ENCODE measurements at regions not wholly inside any gene's neighbourhood (a gene's known extent, or its start where the extent isn't known, plus 50 kb on each side); places are given as distances from the start of the nearest gene placed in this dataset.
"Not testable (repeated sequence)": the region's sequence is repeated elsewhere in the genome, so short reads cannot be mapped to it uniquely, and the experiment has no call there.

- Histone ChIP-seq H3K4me1 (ENCODE audit: control insufficient read depth, insufficient read depth, low read length) (no peaks in the 10 kb centered on the region), H3K27me3 (ENCODE audit: control insufficient read depth, insufficient read depth, low read length) (no peaks in the 10 kb centered on the region), H3K4me3 (ENCODE audit: low read depth, low read length) (no peak overlapping the region), H3K27ac (ENCODE audit: low read depth, low read length) (no peak overlapping the region), H3K9me3 (ENCODE audit: control insufficient read depth, insufficient read depth, low read length) (peaks cover 3% of the 10 kb centered on the region), H3K36me3 (ENCODE audit: control insufficient read depth, insufficient read depth, low read length) (no peaks in the 10 kb centered on the region)
- 89% methylated on average over 4 of the region's 4 CpGs for WGBS (ENCODE audit: insufficient coverage)
- no peak for DNase-seq (ENCODE audit: low read depth in 4 of 6, low spot score in 6 of 6)
These were observed 554.8 kb downstream of the TBC1D32 start for GRCh38 chr6:120779441-120779840.

DNA sequence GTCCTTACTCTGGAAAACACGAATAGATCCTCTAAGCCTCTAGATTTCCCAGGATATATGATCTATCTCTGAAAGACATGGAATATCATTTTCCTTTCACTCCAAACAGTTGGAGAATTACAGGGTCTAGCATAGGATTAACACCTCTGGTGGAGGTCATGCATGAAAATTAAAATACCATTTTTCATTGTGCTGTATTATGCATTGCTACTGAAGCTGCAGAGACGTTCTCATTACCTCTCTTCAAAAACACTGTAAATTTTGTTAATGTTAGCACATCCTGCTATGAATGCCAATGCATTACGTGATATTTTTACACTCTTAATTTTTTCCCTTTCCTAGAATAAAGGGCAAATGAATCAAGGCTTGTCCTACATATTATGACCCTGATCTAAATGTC lies 558.6 kb downstream of the TBC1D32 start:
- Histone ChIP-seq H3K9me3 (ENCODE audit: control insufficient read depth, insufficient read depth, low read length) (peaks cover 3% of the 10 kb centered on the region), H3K27me3 (ENCODE audit: control insufficient read depth, insufficient read depth, low read length) (no peaks in the 10 kb centered on the region), H3K4me3 (ENCODE audit: low read depth, low read length) (no peak overlapping the region), H3K4me1 (ENCODE audit: control insufficient read depth, insufficient read depth, low read length) (no peaks in the 10 kb centered on the region), H3K36me3 (ENCODE audit: control insufficient read depth, insufficient read depth, low read length) (no peaks in the 10 kb centered on the region), H3K27ac (ENCODE audit: low read depth, low read length) (no peak overlapping the region)
- no CpG with 5 or more reads among the region's 3 CpGs for WGBS (ENCODE audit: insufficient coverage)
- peak in 1 of 6 donors; percentile 29 for DNase-seq (ENCODE audit: low read depth in 4 of 6, low spot score in 6 of 6)

- WGBS (ENCODE audit: insufficient coverage), result no CpG with 5 or more reads among the region's 1 CpG
These were observed 560.0 kb downstream of the TBC1D32 start for GRCh38 chr6:120774275-120774674.

GRCh38 chr6:120771019-120771418 lies 563.3 kb downstream of the TBC1D32 start:
- Histone ChIP-seq H3K36me3 (ENCODE audit: control insufficient read depth, insufficient read depth, low read length) (no peaks in the 10 kb centered on the region), H3K27me3 (ENCODE audit: control insufficient read depth, insufficient read depth, low read length) (no peaks in the 10 kb centered on the region), H3K4me1 (ENCODE audit: control insufficient read depth, insufficient read depth, low read length) (no peaks in the 10 kb centered on the region), H3K9me3 (ENCODE audit: control insufficient read depth, insufficient read depth, low read length) (no peaks in the 10 kb centered on the region), H3K4me3 (ENCODE audit: low read depth, low read length) (no peak overlapping the region), H3K27ac (ENCODE audit: low read depth, low read length) (no peak overlapping the region)
- WGBS (ENCODE audit: insufficient coverage), result no CpG with 5 or more reads among the region's 4 CpGs
- DNase-seq (ENCODE audit: low read depth in 4 of 6, low spot score in 6 of 6), result no peak

More at GRCh38 chr6:120774275-120774674, 560.0 kb downstream of the TBC1D32 start:
- H3K9me3 ChIP-seq (ENCODE audit: control insufficient read depth, insufficient read depth, low read length), result peaks cover 3% of the 10 kb centered on the region
- no peaks in the 10 kb centered on the region for H3K27me3 ChIP-seq (ENCODE audit: control insufficient read depth, insufficient read depth, low read length)
- H3K4me1 ChIP-seq (ENCODE audit: control insufficient read depth, insufficient read depth, low read length), result no peaks in the 10 kb centered on the region
- no peak overlapping the region for H3K27ac ChIP-seq (ENCODE audit: low read depth, low read length)
- H3K4me3 ChIP-seq (ENCODE audit: low read depth, low read length), result no peak overlapping the region
- DNase-seq (ENCODE audit: low read depth in 4 of 6, low spot score in 6 of 6), result no peak
- no peaks in the 10 kb centered on the region for H3K36me3 ChIP-seq (ENCODE audit: control insufficient read depth, insufficient read depth, low read length)

GRCh38 chr6:120764312-120764711 lies 570.0 kb downstream of the TBC1D32 start:
- Histone ChIP-seq H3K36me3 (ENCODE audit: control insufficient read depth, insufficient read depth, low read length) (no peaks in the 10 kb centered on the region), H3K9me3 (ENCODE audit: control insufficient read depth, insufficient read depth, low read length) (no peaks in the 10 kb centered on the region), H3K4me1 (ENCODE audit: control insufficient read depth, insufficient read depth, low read length) (no peaks in the 10 kb centered on the region), H3K27me3 (ENCODE audit: control insufficient read depth, insufficient read depth, low read length) (no peaks in the 10 kb centered on the region), H3K4me3 (ENCODE audit: low read depth, low read length) (no peak overlapping the region), H3K27ac (ENCODE audit: low read depth, low read length) (no peak overlapping the region)
- DNase-seq (ENCODE audit: low read depth in 4 of 6, low spot score in 6 of 6), result no peak

DNA sequence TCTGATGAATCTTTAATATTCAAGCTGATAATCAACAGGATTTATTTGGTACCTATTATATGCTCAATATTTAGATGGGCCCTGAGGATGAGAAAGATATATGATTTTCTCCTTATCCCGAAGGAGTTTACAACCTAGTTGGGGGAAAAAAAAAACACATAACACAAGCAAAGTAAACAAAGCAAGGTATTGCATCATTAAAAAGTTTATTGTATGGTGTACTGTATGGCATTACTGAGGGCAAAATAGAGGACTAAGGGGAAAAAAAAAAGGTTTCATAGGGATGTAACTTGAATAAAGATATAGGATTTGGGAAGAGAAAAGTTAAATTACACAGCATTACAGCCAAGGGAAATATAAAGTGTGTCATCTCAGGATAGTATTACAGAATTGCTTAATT lies 574.7 kb downstream of the TBC1D32 start:
- Histone ChIP-seq H3K9me3 (ENCODE audit: control insufficient read depth, insufficient read depth, low read length) (peaks cover 2% of the 10 kb centered on the region), H3K4me3 (ENCODE audit: low read depth, low read length) (no peak overlapping the region), H3K4me1 (ENCODE audit: control insufficient read depth, insufficient read depth, low read length) (no peaks in the 10 kb centered on the region), H3K36me3 (ENCODE audit: control insufficient read depth, insufficient read depth, low read length) (no peaks in the 10 kb centered on the region), H3K27me3 (ENCODE audit: control insufficient read depth, insufficient read depth, low read length) (no peaks in the 10 kb centered on the region), H3K27ac (ENCODE audit: low read depth, low read length) (no peak overlapping the region)
- WGBS (ENCODE audit: insufficient coverage), result no CpG with 5 or more reads among the region's 1 CpG
- DNase-seq (ENCODE audit: low read depth in 4 of 6, low spot score in 6 of 6), result no peak

DNA sequence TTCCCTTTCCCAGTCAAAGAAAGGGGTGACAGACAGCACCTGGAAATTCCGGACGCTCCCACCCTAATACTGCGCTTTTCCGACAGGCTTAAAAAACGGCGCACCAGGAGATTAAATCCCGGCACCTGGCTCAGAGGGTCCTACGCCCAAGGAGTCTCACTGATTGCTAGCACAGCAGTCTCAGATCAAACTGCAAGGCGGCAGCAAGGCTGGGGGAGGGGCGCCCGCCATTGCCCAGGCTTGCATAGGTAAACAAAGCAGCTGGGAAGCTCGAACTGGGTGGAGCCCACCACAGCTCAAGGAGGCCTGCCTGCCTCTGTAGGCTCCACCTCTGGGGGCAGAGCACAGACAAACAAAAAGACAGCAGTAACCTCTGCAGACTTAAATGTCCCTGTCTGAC lies 585.7 kb downstream of the TBC1D32 start:
- not testable (repeated sequence) for H3K4me1 ChIP-seq (ENCODE audit: control insufficient read depth, insufficient read depth, low read length); H3K27me3 ChIP-seq (ENCODE audit: control insufficient read depth, insufficient read depth, low read length); H3K36me3 ChIP-seq (ENCODE audit: control insufficient read depth, insufficient read depth, low read length); H3K4me3 ChIP-seq (ENCODE audit: low read depth, low read length); H3K9me3 ChIP-seq (ENCODE audit: control insufficient read depth, insufficient read depth, low read length); DNase-seq (ENCODE audit: low read depth in 4 of 6, low spot score in 6 of 6); H3K27ac ChIP-seq (ENCODE audit: low read depth, low read length)
- 66% methylated on average over 11 of the region's 12 CpGs for whole genome bisulfite sequencing (ENCODE audit: insufficient coverage)

- Histone ChIP-seq H3K4me3 (ENCODE audit: low read depth, low read length) (no peak overlapping the region), H3K27me3 (ENCODE audit: control insufficient read depth, insufficient read depth, low read length) (no peaks in the 10 kb centered on the region), H3K9me3 (ENCODE audit: control insufficient read depth, insufficient read depth, low read length) (no peaks in the 10 kb centered on the region), H3K36me3 (ENCODE audit: control insufficient read depth, insufficient read depth, low read length) (no peaks in the 10 kb centered on the region), H3K4me1 (ENCODE audit: control insufficient read depth, insufficient read depth, low read length) (no peaks in the 10 kb centered on the region), H3K27ac (ENCODE audit: low read depth, low read length) (no peak overlapping the region)
- 100% methylated on average over 2 of the region's 2 CpGs for WGBS (ENCODE audit: insufficient coverage)
- no peak for DNase-seq (ENCODE audit: low read depth in 4 of 6, low spot score in 6 of 6)
These were observed 597.5 kb downstream of the TBC1D32 start for GRCh38 chr6:120736740-120737139.

GRCh38 chr6:120735641-120736040 lies 598.6 kb downstream of the TBC1D32 start:
- WGBS (ENCODE audit: insufficient coverage), result 89% methylated on average over 2 of the region's 2 CpGs
- Histone ChIP-seq H3K9me3 (ENCODE audit: control insufficient read depth, insufficient read depth, low read length) (no peaks in the 10 kb centered on the region), H3K4me3 (ENCODE audit: low read depth, low read length) (no peak overlapping the region), H3K36me3 (ENCODE audit: control insufficient read depth, insufficient read depth, low read length) (no peaks in the 10 kb centered on the region), H3K27ac (ENCODE audit: low read depth, low read length) (no peak overlapping the region), H3K4me1 (ENCODE audit: control insufficient read depth, insufficient read depth, low read length) (no peaks in the 10 kb centered on the region), H3K27me3 (ENCODE audit: control insufficient read depth, insufficient read depth, low read length) (no peaks in the 10 kb centered on the region)
- no peak for DNase-seq (ENCODE audit: low read depth in 4 of 6, low spot score in 6 of 6)

DNA sequence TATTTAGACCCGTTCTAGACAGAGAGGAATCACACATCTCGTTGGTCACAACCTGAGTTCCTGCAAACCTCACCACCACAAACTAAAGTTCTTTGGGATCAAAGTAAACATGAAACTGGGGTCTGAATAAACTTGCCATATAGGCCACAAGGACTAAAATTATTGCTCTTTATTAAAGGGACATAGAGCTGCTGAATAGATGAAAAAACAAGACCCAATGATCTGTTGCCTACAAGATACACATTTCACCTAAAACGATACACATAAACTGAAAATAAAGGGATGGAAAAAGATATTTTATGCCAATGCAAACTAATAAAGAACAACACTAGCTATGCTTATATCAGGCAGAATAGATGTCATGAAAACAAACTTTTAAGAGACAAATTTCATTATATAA lies 623.0 kb downstream of the TBC1D32 start:
- no CpG with 5 or more reads among the region's 3 CpGs for WGBS (ENCODE audit: insufficient coverage)
- no peak overlapping the region for H3K4me3 ChIP-seq (ENCODE audit: low read depth, low read length)
- DNase-seq (ENCODE audit: low read depth in 4 of 6, low spot score in 6 of 6), result no peak

More for the DNA sequence above, 623.0 kb downstream of the TBC1D32 start:
- Histone ChIP-seq H3K9me3 (ENCODE audit: control insufficient read depth, insufficient read depth, low read length) (peaks cover 6% of the 10 kb centered on the region), H3K27ac (ENCODE audit: low read depth, low read length) (no peak overlapping the region), H3K36me3 (ENCODE audit: control insufficient read depth, insufficient read depth, low read length) (no peaks in the 10 kb centered on the region), H3K27me3 (ENCODE audit: control insufficient read depth, insufficient read depth, low read length) (no peaks in the 10 kb centered on the region), H3K4me1 (ENCODE audit: control insufficient read depth, insufficient read depth, low read length) (no peaks in the 10 kb centered on the region)
